ENCODE measurements at regions not wholly inside any gene's neighbourhood (a gene's known extent, or its start where the extent isn't known, plus 50 kb on each side); places are given as distances from the start of the nearest gene placed in this dataset.

- DNase-seq (ENCODE audit: extremely low spot score): no peak
- Histone ChIP-seq H3K27me3 (peaks cover 0 to 3% (median 0%) of the 10 kb centered on the region in 4 donors), H3K27ac (replicated peaks in 1 of 4) (no peak overlapping the region), H3K4me3 (no peak overlapping the region), H3K4me1 (no peaks in the 10 kb centered on the region), H3K9me3 (no peaks in the 10 kb centered on the region), H3K36me3 (no peaks in the 10 kb centered on the region)
- intact Hi-C loops (cut with DNase I): no loop called here
- WGBS: 67% methylated on average over 14 of the region's 14 CpGs
- no peak for TF ChIP-seq POLR2AphosphoS5 (IDR thresholded peaks at IDR 0.05)
Measured at GRCh38 chr12:127987199-127987901, 279.6 kb upstream of the TMEM132C start.

- no peaks in the 10 kb centered on the region for H3K36me3 ChIP-seq
- H3K27me3 ChIP-seq: peaks cover 0 to 4% (median 0%) of the 10 kb centered on the region in 4 donors
- TF ChIP-seq CTCF (IDR thresholded peaks at IDR 0.05) (no peak), POLR2A (IDR thresholded peaks at IDR 0.05; ENCODE audit: low read depth) (no peak), POLR2AphosphoS5 (IDR thresholded peaks at IDR 0.05) (no peak), EP300 (IDR thresholded peaks at IDR 0.05) (no peak)
- H3K27ac ChIP-seq (replicated peaks in 1 of 4): no peak overlapping the region
- intact Hi-C loops (cut with DNase I): no loop called here
- H3K4me1 ChIP-seq: no peaks in the 10 kb centered on the region
- H3K4me3 ChIP-seq: no peak overlapping the region
- DNase-seq (ENCODE audit: extremely low spot score): no peak
- WGBS: 85% methylated on average over 6 of the region's 6 CpGs
- no peaks in the 10 kb centered on the region for H3K9me3 ChIP-seq
Measured at GRCh38 chr12:127991485-127991884, 275.5 kb upstream of the TMEM132C start.

GRCh38 chr12:127998988-127999387 lies 268.0 kb upstream of the TMEM132C start:
- intact Hi-C loops (cut with DNase I): no loop called here
- H3K4me3 ChIP-seq: no peak overlapping the region
- H3K27me3 ChIP-seq: peaks cover 0 to 4% (median 0%) of the 10 kb centered on the region in 4 donors
- 75% methylated on average over 4 of the region's 4 CpGs for WGBS
- TF ChIP-seq CTCF (IDR thresholded peaks at IDR 0.05) (no peak), EP300 (IDR thresholded peaks at IDR 0.05) (no peak), POLR2AphosphoS5 (IDR thresholded peaks at IDR 0.05) (no peak), POLR2A (IDR thresholded peaks at IDR 0.05; ENCODE audit: low read depth) (no peak)
- H3K36me3 ChIP-seq: no peaks in the 10 kb centered on the region
- no peaks in the 10 kb centered on the region for H3K4me1 ChIP-seq
- H3K27ac ChIP-seq (replicated peaks in 1 of 4): no peak overlapping the region
- H3K9me3 ChIP-seq: no peaks in the 10 kb centered on the region
- no peak for DNase-seq (ENCODE audit: extremely low spot score)

- intact Hi-C loops (cut with DNase I): no loop called here
- no peak overlapping the region for H3K27ac ChIP-seq (replicated peaks in 1 of 4)
Measured at GRCh38 chr12:128004383-128004938, 262.5 kb upstream of the TMEM132C start.

More at GRCh38 chr12:128004383-128004938, 262.5 kb upstream of the TMEM132C start:
- H3K36me3 ChIP-seq: no peaks in the 10 kb centered on the region
- DNase-seq (ENCODE audit: extremely low spot score): peak; percentile 78
- 80% methylated on average over 17 of the region's 17 CpGs for WGBS
- H3K9me3 ChIP-seq: no peaks in the 10 kb centered on the region
- H3K4me1 ChIP-seq: no peaks in the 10 kb centered on the region
- H3K4me3 ChIP-seq: no peak overlapping the region
- H3K27me3 ChIP-seq: peaks cover 0 to 4% (median 0%) of the 10 kb centered on the region in 4 donors
- TF ChIP-seq EP300 (IDR thresholded peaks at IDR 0.05): no peak
- TF ChIP-seq POLR2AphosphoS5 (IDR thresholded peaks at IDR 0.05): no peak
- TF ChIP-seq POLR2A (IDR thresholded peaks at IDR 0.05; ENCODE audit: low read depth): no peak
- no peak for TF ChIP-seq CTCF (IDR thresholded peaks at IDR 0.05)
